ENCODE measurements at regions not wholly inside any gene's neighbourhood (a gene's known extent, or its start where the extent isn't known, plus 50 kb on each side); places are given as distances from the start of the nearest gene placed in this dataset.
"Not testable (repeated sequence)": the region's sequence is repeated elsewhere in the genome, so short reads cannot be mapped to it uniquely, and the experiment has no call there.

DNA sequence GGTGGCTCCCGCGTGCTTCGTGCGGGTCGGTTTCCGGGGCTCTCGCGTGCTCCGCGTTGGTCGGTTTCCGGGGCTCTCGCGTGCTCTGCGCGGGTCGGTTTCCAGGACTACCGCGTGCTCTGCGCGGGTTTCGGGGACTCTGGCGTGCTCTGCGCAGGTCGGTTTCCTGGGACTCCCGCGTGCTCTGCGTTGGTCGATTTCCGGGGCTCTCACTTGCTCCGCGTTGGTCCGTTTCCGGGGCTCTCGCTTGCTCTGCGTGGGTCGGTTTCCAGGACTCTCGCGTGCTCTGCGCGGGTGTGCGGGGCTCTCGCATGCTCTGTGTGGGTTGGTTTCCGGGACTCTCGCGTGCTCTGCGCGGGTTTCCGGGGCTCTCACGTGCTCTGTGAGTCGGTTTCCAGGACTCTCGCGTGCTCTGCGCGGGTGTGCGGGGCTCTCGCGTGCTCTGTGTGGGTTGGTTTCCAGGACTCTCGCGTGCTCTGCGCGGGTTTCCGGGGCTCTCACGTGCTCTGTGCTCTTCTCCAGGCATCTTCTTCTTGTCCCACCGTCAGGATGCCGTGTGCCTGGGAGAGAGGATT, 109.9 kb upstream of the LRPAP1 start:
- no peak for DNase-seq (ENCODE audit: low spot score)
- intact Hi-C loops (cut with DNase I): no loop called here

DNA sequence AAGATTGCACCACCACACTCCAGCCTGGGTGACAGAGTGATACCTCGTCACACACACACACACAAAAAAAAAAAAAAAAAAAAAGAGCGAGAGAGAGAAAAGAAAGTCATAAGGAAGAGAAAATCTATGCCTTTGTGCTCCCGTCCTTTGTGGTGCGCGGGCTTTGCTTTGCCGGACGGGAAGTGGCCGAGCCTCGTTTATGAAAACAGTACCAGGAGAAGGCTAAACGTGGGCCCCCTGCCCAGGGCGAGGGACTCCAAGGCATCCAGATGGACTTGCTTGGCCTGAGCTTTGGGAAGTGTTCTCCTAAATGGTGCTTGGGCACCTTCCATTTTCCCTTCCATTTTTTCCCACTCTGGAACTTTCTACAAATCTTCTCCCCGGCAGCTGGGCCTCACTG, 109.3 kb upstream of the LRPAP1 start:
- intact Hi-C loops (cut with DNase I): no loop called here
- no peak for DNase-seq (ENCODE audit: low spot score)

- intact Hi-C loops (cut with DNase I): loop anchor here in 1 of 2 donors (1.0 kb wide), 1 partner anchor 160 kb away; no protein-coding TSS in a partner anchor
- DNase-seq (ENCODE audit: low spot score): no peak
These were observed 108.4 kb upstream of the LRPAP1 start for GRCh38 chr4:3640587-3640962.

DNA sequence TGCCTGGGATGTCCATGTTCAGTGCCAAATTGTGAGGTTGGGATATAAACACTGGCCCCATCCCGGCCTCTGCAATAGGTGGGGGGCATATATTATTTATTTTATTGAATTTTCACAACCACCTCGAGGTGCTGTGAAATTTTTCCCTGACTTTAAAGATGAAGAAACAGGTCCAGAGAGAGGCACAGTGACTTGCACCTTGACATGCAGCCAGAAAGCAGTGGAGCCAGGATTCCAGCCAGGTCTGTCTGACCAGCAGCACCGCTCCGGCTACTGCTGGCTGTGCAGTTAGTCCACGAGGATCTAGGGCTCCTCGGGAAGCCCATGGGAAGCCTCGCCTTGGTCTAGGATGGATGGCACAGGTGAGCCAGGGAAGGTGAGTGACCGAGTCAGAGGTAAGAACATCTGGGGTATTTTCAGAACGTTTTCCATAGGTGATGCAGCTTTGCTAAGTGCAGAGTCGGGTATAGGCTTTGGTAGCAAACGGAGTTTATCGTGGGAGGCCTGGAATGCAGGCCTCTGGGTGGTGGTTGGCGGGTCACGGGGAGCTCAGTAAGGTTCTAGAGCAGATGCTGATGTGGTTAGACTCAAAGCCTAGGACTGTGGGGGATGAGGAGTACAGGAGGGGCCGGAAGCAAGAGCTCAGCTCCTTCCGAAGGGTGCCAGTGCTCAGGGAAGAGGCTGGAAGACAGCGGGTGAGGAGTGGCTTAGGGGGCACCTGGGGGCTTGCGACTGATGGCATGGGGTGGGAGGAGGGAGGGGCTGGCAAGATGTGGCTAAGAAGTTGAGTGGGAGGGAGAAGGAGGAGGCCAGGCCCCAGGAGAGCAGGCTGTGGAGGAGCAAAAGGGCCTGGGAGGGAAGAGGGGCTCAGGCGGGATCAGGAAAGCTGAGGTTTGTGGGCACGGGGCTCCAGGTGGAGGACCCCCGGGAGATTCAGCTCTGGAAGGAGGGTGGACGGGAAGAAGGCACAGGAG, 107.7 kb upstream of the LRPAP1 start:
- intact Hi-C loops (cut with DNase I): loop anchor here in 1 of 2 donors (1.0 kb wide), 1 partner anchor 160 kb away; no protein-coding TSS in a partner anchor
- DNase-seq (ENCODE audit: low spot score): no peak

DNA sequence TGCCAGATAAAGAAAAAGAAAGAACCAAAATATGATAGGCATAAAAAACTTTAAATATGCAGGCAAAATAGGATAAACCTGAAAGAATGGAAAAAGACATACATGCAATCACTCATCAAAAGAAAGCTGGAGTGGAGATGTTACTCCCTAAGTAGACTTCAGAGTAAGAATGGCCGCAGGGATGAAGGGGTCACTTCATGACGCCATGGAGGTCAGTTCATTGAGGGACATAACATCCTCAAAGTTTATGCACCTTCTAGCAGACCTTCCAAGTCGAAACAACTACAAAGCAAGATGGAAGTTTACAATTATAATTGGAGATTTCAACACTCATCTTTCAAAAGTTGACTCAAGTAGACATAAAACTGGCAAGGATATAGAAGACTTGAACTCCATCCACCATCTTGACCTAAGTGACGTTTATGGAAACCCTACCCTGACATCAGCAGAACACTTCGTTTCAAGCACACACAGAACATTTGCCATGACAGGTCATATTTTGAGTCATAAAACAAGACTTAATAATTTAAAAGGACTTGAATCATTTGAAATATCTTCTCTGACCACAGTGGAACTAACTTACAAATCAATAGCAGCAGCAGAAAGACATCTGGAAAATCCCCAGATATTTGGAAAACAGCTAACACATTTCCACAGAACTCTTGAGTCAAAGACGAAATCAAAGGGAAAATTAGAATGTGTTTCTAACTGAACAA, 106.0 kb upstream of the LRPAP1 start:
- intact Hi-C loops (cut with DNase I): no loop called here
- DNase-seq (ENCODE audit: low spot score): no peak

DNA sequence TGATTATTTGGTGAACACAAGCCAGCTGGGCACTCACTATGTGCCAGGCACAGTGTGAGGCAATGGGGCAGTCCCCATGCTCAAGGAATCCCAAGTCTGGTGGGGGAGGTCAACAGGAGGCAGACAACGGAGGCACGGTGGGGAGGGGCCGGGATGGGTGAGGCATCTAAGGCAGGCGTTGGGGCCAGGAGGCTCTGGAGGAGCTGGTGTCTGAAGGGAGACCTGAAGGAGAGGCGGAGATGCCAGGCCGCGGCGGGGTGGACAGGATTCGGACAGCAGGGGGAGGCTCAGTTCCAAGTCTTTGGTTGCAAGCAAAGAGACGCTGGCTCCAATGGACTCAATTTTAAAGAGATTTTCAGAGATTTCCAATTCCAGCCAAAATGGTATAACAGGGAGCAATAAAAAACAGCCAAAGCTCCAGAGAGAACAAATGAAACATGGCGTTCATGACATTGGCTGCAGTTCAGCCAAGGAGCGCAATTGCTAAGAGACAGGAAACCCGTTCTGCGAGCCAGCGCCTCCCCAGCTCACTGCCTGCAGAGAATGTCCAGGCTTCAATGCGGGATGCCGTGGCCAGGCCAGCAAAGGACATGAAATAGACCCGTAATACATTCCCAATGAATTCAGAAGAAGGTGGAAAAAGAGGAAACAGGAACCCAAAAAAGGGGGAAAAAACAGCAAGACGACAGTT, 105.2 kb upstream of the LRPAP1 start:
- intact Hi-C loops (cut with DNase I): no loop called here
- no peak for DNase-seq (ENCODE audit: low spot score)

DNA sequence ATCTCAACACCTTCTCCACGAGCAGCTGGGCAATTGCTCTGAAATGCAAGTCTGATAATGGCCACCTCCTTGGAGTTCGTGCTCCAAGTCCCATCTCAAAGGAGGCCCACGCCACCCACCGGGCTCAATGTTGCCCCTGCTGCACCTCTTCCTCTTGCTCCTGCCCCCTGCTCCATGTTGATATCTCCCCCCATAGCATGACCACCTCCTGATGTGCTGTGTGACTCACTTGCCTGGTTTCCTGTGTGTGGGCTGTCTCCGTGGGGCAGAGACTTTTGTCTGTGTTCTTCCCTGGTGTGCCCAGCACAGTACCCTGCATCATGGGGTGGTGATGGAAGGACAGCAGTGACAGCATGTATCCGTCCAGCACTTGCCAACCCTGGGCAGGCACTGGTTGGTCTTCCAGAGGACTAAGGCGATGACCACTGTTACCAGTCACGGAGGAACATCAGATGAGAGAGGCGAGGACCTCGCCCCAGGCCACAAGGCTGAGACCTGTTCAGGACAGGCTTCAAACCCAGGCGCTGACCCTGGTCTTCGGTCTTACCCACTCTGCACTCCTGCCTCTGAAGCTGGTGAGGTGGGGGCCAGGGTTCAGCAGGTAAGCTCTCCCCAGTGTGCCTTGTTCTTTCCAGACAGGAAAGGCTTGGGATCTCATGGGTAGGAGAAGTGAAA, 104.6 kb upstream of the LRPAP1 start:
- DNase-seq (ENCODE audit: low spot score): no peak
- intact Hi-C loops (cut with DNase I): no loop called here

DNA sequence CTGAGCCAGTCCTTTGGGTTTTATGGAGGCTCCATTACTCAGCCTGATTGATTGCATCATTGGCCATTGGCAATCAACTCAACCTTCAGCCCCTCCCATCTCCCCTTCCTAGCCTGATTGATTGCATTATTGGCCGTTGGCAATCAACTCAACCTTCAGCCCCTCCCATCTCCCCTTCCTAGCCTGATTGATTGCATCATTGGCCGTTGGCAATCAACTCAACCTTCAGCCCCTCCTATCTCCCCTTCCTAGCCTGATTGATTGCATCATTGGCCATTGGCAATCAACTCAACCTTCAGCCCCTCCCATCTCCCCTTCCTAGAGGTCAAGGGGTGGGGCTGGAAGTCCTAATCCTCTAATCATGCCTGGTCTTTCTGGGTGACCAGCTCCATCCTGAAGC, 103.8 kb upstream of the LRPAP1 start:
- DNase-seq (ENCODE audit: low spot score); intact Hi-C loops (cut with DNase I): not testable (repeated sequence)

- intact Hi-C loops (cut with DNase I): loop anchor here in 1 of 2 donors (2.0 kb wide), 1 partner anchor 34 kb away; no protein-coding TSS in a partner anchor
- DNase-seq (ENCODE audit: low spot score): peak; percentile 56
These were observed 102.9 kb upstream of the LRPAP1 start for GRCh38 chr4:3634894-3635820.

GRCh38 chr4:3634281-3634857, 102.1 kb upstream of the LRPAP1 start:
- DNase-seq (ENCODE audit: low spot score): peak; percentile 50
- intact Hi-C loops (cut with DNase I): loop anchor here in 1 of 2 donors (2.0 kb wide), 1 partner anchor 34 kb away; no protein-coding TSS in a partner anchor

DNA sequence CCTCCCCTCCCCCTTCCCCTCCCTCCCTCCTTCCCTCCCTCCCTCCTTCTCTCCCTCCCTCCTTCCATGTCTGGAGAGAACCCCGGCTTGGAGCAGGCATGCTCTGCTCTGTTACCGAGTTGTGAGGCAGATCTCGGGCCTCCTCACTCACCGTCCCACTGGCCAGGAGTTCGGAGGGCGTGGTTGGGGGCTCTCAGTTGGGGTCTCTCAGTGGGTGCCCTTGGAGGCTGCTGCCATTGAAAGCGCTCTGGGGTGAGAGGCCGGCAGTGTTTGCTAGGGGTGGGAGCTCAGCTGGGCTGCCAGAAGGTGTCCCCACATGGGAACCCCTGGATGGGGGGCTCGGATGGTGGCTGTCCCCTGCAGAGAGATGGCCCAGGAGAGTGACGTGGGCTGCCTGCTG, 101.1 kb upstream of the LRPAP1 start:
- peak; percentile 49 for DNase-seq (ENCODE audit: low spot score)
- intact Hi-C loops (cut with DNase I): not testable (repeated sequence)

DNA sequence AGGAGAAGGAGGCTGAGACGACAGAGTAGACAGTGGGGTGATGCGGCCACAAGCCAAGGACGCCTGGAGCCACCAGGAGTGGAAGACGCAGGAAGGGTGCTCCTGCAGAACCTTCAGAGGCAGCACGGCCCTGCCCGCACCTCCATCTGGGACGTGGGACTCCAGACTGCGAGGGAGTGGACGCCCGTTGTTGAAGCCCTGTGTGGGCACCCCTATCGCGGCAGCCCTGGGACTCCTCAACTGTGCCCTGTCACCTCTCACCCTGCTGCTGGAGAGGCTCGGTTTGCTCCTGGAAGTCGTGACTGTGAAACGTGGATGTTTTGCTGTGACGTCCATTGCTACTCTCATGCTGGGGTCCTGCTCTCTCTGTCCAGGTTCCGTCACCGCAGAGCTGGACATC, 100.6 kb upstream of the LRPAP1 start:
- intact Hi-C loops (cut with DNase I): not testable (repeated sequence)
- peak; percentile 58 for DNase-seq (ENCODE audit: low spot score)

DNA sequence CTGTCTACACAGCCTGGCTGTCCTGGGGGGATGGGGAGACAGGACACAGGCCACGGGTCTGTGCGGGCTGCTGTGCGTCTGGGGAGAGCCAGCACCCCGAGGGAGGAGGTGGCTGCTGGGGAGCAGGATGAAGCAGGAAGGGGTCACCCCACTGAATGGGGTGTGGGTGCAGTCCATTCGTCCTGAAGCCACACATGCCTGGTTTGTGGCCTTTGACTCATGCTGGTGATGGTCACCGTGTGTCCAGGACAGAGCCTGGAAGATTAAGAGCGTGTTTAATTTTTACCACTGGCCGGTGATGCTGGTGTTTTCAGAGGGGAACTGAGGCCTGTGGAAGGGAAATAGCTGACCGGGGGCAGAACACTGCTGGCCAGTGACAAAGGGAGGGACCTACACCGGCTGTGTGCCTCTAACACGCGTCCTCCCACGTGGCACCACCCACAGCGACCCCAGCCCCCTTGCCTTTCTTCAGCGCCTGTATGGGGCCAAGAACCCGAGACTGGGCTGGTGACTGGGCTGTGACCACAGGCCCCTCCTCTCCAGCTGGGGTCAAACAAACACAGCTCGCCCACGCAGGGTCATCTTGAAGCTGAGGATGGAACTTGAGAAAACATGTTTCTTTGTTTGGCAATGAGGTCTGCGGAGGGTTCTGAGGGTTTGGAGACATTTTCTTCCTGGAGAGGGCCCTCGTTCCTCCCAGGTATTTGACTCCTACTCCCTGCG, 99.5 kb upstream of the LRPAP1 start:
- intact Hi-C loops (cut with DNase I): not testable (repeated sequence)
- peak; percentile 74 for DNase-seq (ENCODE audit: low spot score)

DNA sequence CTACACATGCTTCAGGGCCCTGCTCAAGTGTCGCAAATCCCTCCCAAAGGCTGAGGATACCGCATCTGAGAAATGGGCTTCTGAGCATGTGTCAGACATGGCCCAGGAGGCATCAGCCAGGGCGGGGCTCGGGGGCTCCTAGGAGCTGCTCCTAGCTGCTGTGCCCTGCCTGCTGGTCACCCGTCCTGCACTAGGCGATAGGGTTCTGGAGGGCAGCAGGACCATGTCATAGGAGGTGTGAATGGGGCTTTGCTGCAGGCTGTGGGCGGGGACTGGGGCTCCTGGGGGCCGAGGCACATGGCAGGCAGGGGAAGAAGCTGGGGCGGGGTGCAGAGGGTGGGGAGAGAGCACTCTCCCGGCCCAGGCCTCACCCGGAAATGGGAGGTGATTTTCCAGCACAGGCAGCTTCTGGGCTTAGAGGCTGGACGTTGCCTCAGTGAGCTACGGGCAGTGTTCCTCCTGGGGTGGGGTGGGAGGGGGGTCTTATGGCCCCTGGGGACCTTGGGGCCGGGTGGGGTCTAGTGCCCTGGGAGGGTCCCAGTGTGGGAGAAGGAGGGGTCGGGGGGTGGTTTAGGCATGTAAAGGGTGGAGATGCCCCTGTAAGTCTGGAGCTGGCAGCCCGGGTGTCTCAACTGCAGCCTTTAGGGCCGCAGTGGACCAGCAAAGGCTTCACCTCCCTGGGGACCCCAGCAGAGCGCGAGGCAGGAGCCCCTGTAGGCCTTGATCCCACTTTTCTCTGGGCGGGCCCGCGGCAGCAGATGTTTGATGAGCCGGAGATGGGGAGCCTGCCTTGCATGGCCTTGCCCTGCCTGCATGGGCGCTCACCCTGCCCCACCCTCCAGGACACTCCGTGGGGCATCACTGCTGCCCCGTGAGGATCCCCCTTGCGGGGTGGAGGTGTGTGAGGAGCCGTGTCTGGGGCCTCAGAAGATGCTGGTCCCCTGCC, 98.6 kb upstream of the LRPAP1 start:
- intact Hi-C loops (cut with DNase I): no loop called here
- peak; percentile 55 for DNase-seq (ENCODE audit: low spot score)

DNA sequence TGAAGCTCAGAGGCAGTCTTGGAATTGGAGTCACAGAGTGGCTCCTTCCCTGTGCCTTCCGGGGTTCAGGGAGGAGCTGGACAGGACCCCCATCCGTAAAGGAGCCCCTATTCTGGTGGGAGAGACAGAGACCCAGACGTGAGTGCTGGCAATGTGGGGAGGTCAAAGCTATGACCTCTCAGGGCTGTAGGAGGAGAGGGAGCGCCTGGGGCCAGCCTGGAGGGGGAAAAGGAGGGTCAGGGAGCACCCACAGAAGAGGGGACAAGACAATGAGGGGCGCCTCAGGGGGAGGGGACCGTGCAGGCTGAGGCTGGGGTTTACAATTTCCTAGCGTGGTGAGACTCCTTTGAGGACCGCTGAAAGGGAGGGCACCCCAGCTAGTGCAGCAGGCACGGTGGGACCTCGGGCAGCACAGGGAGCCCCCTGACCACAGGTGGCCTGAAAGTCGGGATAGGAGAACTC, 97.9 kb upstream of the LRPAP1 start:
- intact Hi-C loops (cut with DNase I): no loop called here
- DNase-seq (ENCODE audit: low spot score): peak; percentile 70

Measured in posterior vena cava (tissue), 2 donors.